ENCODE measurements at regions not wholly inside any gene's neighbourhood (a gene's known extent, or its start where the extent isn't known, plus 50 kb on each side); places are given as distances from the start of the nearest gene placed in this dataset.

DNA sequence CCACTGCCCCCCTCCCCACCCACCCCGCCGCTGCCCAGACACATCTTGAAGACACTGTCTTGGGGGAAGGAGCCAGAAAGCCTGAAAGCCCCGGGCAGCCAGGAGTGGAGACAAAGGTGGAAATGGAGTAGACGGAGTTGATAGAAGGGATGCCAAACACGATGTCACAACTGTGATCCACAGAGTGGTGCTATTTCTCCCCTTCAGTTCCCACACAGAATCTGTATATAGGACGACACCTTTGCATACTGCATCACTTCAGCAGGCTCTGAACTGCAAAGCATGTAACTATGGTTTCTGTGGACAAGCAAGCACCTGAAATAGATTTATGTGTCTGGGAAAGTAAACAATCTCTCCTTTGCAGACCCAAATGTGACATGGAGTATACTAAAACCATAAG, 56.4 kb upstream of the F13A1 start:
- no peak for DNase-seq
- in situ Hi-C loops (cut with HindIII; ENCODE audit: low pct_ligation_motif_present, low pct_unique_long_range_greater_than_20kb, low sequenced_read_pairs) = no loop called here

DNA sequence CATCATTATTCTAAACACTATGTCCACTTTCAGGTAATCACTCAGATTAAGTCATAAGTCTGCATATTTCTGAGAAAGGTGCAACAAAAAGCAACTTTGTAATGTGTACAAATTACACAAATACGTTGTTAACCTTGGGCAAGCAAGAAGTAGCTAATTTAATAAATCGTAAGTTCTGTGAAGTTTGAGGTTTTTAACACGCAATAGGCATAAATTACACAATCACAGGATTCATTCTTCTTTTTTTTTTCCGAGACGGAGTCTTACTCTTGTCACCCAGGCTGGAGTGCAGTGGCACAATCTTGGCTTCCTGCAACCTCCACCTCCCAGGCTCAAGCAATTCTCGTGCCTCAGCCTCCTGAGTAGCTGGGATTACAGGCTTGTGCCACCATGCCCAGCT, 57.2 kb upstream of the F13A1 start:
- in situ Hi-C loops (cut with HindIII; ENCODE audit: low pct_ligation_motif_present, low pct_unique_long_range_greater_than_20kb, low sequenced_read_pairs) = no loop called here

DNA sequence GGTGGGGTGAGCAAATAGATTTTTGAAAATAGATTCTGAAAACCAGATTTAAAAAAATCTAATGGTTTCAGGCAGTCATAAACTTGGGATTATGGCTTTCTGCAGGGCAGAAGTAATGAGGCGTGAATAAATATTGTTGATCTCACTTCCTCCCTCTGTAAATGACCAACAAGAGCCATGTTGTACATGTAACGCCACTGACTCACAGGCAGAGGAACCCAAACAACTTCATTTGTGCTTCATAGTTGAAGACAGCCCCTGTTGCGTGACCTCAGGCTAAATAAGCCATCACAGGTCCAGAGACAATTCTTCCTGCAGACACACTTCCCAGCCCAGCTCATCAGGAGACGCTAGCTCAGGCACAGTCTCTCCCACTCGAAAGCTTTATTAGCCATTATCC, 59.1 kb upstream of the F13A1 start:
- DNase-seq = peak; percentile 31
- in situ Hi-C loops (cut with HindIII; ENCODE audit: low pct_ligation_motif_present, low pct_unique_long_range_greater_than_20kb, low sequenced_read_pairs) = no loop called here

More for the DNA sequence above, 57.2 kb upstream of the F13A1 start:
- DNase-seq = no peak

DNA sequence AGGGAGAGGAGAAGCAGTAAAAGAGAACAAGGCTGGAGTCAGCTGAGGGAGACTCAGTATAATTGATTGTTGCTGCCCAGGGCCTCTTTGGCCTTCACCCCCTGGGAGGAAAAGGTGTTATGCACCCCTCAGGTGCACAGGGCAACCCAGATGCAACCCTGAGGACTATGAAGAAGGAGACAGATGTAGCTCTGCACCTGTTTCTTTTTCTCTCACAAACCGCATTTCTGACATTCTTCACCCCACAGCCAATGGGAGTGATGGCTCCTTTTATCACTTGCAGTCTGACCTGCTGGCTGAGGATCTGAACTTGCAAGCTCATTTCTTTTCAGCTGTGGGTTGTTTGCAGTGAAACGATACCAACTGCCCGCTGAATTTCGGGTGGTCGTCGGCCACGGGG, 64.1 kb upstream of the F13A1 start:
- no peak for DNase-seq
- in situ Hi-C loops (cut with HindIII; ENCODE audit: low pct_ligation_motif_present, low pct_unique_long_range_greater_than_20kb, low sequenced_read_pairs) = no loop called here

GRCh38 chr6:6386010-6386409, 65.5 kb upstream of the F13A1 start:
- in situ Hi-C loops (cut with HindIII; ENCODE audit: low pct_ligation_motif_present, low pct_unique_long_range_greater_than_20kb, low sequenced_read_pairs) = no loop called here
- no peak for DNase-seq

- in situ Hi-C loops (cut with HindIII; ENCODE audit: low pct_ligation_motif_present, low pct_unique_long_range_greater_than_20kb, low sequenced_read_pairs) = no loop called here
- no peak for DNase-seq
These were observed 70.6 kb upstream of the F13A1 start for GRCh38 chr6:6390849-6391602.

DNA sequence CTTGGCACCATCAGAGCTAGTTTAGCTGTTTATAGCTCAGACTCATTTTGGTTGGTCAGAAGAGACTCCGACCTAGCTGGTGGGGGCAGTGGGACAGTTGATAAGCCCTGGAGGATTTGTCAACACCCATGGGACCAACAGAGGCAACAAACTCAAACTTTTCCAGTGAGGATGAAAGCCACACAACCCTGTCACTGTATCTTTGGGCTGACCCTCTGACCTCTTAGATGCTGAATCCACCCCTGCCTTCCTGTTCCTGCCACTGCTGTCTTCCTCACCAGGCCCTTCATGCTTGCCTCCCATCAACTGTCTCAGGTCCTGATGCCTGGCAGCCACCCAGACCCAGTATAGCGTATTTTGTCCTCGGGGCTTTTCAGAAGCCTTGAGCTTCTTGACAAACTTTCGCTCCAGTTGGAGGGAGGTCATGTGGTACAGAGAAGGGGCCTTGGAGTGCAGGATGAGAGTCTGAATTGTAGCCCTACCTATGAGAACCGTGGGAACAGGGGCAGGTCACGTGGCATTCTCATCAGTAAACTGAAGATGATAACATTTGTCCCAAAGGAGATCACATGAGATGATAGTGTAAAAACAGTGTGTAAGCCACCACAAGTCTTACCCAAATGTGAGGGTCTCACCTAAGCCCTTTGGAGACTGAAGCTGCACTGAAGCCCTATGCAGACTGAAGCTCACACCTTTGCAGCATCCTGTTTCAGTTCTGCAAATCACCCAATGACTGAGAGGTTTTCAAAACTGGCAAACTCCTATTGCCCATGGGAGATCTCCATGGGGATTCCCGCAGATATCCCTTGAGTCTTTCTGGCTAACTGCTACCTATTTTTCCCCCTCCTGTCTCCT, 72.0 kb upstream of the F13A1 start:
- in situ Hi-C loops (cut with HindIII; ENCODE audit: low pct_ligation_motif_present, low pct_unique_long_range_greater_than_20kb, low sequenced_read_pairs) = no loop called here

GRCh38 chr6:6393069-6393529, 72.6 kb upstream of the F13A1 start:
- in situ Hi-C loops (cut with HindIII; ENCODE audit: low pct_ligation_motif_present, low pct_unique_long_range_greater_than_20kb, low sequenced_read_pairs) = no loop called here
- DNase-seq = no peak

More for the DNA sequence above, 72.0 kb upstream of the F13A1 start:
- DNase-seq = no peak

DNA sequence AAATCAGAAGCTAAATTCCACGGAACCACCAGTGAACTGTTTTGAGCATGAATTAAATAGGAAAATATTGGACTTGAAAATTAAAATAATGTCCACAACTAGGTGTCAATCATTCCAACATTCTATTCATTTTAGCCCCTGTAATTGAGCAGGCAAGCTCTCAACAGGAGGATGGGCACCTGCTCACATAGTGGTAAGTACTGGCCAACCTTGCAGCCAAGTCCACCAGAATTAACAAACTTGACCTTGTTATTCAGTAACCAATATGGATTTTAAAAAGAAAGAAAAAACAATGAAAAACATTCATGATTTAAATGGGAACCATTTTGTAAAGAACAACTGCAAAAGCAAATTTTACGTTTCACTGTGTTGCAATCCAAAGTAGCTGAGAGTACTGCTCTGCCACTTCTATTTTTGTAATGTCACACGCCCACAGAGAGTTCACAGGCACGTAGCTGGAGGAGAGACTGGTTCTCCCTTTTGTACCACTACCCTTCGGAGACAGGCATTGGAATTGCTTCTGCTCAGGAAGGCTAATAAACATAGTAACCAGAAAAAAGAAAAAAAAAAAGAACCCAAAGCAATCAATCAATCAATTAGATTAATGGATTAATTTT, 75.2 kb upstream of the F13A1 start:
- in situ Hi-C loops (cut with HindIII; ENCODE audit: low pct_ligation_motif_present, low pct_unique_long_range_greater_than_20kb, low sequenced_read_pairs) = no loop called here
- DNase-seq = no peak

GRCh38 chr6:6397842-6398241, 77.4 kb upstream of the F13A1 start:
- in situ Hi-C loops (cut with HindIII; ENCODE audit: low pct_ligation_motif_present, low pct_unique_long_range_greater_than_20kb, low sequenced_read_pairs) = no loop called here

DNA sequence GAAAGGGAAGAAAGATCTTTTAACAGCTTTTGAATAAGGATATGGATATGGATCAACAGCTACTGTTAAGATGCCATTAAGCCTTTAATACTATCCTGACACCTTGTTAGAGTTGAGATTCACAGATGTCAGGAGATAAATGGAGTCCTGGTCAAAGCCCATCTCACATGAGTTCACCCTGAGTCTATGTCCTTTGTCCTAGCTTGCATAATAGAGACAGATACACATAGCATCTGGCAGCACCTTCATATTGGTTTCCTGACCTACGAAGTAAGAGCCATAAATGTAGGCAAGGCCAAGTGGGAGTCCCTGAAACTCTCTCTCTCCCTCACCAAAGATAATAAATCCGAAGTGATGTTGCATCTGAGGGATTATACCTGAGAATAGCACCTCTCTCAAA, 79.1 kb upstream of the F13A1 start:
- no peak for DNase-seq
- in situ Hi-C loops (cut with HindIII; ENCODE audit: low pct_ligation_motif_present, low pct_unique_long_range_greater_than_20kb, low sequenced_read_pairs) = no loop called here

More at GRCh38 chr6:6397842-6398241, 77.4 kb upstream of the F13A1 start:
- no peak for DNase-seq

DNA sequence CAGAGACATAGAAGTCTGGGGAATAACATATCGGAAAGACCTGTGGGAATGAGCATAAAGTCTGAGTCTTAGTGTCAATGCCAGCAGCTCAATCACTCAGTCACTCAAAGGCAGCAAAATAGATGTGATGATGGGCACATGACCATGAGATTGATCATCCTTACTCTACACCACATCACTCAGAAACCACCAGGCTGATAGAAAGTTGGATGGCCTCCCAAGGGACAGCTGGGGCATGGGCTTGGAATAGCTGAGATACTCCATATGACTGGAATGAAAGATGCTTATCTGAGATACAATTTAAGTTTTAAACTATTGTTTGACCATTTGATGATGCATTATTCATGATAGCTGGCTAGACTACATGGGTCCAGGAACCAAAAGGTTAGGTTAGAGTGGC, 80.9 kb upstream of the F13A1 start:
- no peak for DNase-seq
- in situ Hi-C loops (cut with HindIII; ENCODE audit: low pct_ligation_motif_present, low pct_unique_long_range_greater_than_20kb, low sequenced_read_pairs) = no loop called here

GRCh38 chr6:6402006-6402405, 81.5 kb upstream of the F13A1 start:
- no peak for DNase-seq
- in situ Hi-C loops (cut with HindIII; ENCODE audit: low pct_ligation_motif_present, low pct_unique_long_range_greater_than_20kb, low sequenced_read_pairs) = no loop called here

- no peak for DNase-seq
- in situ Hi-C loops (cut with HindIII; ENCODE audit: low pct_ligation_motif_present, low pct_unique_long_range_greater_than_20kb, low sequenced_read_pairs) = no loop called here
These were observed 82.1 kb upstream of the F13A1 start for GRCh38 chr6:6402591-6402990.

- in situ Hi-C loops (cut with HindIII; ENCODE audit: low pct_ligation_motif_present, low pct_unique_long_range_greater_than_20kb, low sequenced_read_pairs) = no loop called here
- no peak for DNase-seq
These were observed 84.6 kb upstream of the F13A1 start for GRCh38 chr6:6405031-6405430.

- no peak for DNase-seq
- in situ Hi-C loops (cut with HindIII; ENCODE audit: low pct_ligation_motif_present, low pct_unique_long_range_greater_than_20kb, low sequenced_read_pairs) = no loop called here
These were observed 85.7 kb upstream of the F13A1 start for GRCh38 chr6:6405997-6406714.

DNA sequence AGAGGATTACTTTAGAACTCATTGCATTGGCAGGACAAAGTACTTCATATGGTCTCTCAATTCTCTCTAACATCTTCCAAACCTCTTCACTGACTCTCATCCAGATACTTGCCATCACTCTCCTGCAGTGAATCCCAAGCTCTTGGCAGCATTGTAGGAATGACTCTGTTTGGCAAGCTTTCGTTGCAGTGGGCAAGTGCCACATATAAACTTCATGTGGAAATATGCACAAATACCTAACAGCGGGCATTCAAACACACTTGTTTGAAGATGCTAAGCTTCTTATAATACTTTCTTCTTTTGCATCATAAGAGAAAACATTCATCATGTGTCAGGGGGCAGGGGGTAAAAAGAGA, 86.2 kb upstream of the F13A1 start:
- DNase-seq = no peak
- in situ Hi-C loops (cut with HindIII; ENCODE audit: low pct_ligation_motif_present, low pct_unique_long_range_greater_than_20kb, low sequenced_read_pairs) = no loop called here

DNA sequence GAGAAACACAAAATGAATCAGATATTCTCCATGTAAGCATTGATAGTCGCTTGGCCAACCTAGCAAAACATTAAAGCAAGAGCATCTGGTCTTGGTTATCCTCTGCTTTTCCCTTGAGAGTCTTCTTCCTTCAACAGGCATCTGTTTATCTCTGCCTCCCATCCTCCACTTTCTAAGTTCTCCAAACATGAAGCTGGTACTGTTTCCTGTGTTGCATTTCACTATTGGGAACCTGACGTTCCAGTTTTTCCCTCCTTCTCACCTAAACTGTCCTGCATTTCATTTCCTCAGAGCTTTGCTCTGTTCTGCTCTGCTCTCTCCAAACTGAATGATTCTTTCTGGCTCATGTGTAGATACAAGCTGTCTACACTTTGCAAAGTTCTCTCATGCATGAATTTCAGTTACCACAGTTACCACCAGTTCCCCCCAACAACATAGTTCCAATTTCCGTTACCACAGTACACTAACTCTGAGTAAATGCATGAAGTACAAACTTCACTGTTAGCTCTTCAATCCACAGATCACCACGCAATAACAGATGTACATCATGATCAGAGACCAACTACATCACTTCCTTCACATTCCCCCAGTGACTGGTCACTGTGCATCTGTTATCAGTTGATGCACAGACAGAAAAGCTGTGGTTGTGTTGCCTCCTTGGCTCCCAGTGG, 86.7 kb upstream of the F13A1 start:
- DNase-seq = no peak

More for the DNA sequence above, 86.7 kb upstream of the F13A1 start:
- in situ Hi-C loops (cut with HindIII; ENCODE audit: low pct_ligation_motif_present, low pct_unique_long_range_greater_than_20kb, low sequenced_read_pairs) = no loop called here
